HUES6 (cell line): ENCODE measurements at regions not wholly inside any gene's neighbourhood (a gene's known extent, or its start where the extent isn't known, plus 50 kb on each side); places are given as distances from the start of the nearest gene placed in this dataset.
"Not testable (repeated sequence)": the region's sequence is repeated elsewhere in the genome, so short reads cannot be mapped to it uniquely, and the experiment has no call there.

Source experiments
- H3K27ac ChIP-seq: 2 replicates; pipeline ENCODE4 v1.7.0; 2013; ENCODE audit warnings: low read depth, mild to moderate bottlenecking, low read length, inconsistent platforms
- H3K27me3 ChIP-seq: 2 replicates; pipeline ENCODE4 v1.6.1; 2013; ENCODE audit warnings: low read length; ENCODE audit not compliant: control insufficient read depth, insufficient read depth
- H3K36me3 ChIP-seq: 2 replicates; pipeline ENCODE4 v1.6.1; 2013; ENCODE audit warnings: low read length; ENCODE audit not compliant: control insufficient read depth, insufficient read depth
- H3K4me1 ChIP-seq: 2 replicates; pipeline ENCODE4 v1.6.1; 2013; ENCODE audit warnings: low read length; ENCODE audit not compliant: control insufficient read depth, insufficient read depth
- H3K4me3 ChIP-seq: 2 replicates; pipeline ENCODE4 v1.5.1; 2013; ENCODE audit warnings: low read depth, low read length
- H3K9ac ChIP-seq: one replicate; pipeline ENCODE4 v1.6.1; 2013; ENCODE audit warnings: mild to moderate bottlenecking, low read length
- H3K9me3 ChIP-seq: 2 replicates; pipeline ENCODE4 v1.6.1; 2013; ENCODE audit warnings: low read depth, low read length; ENCODE audit not compliant: control insufficient read depth, insufficient read depth

GRCh38 chr2:228782281-228782680 is 488.8 kb downstream of the PID1 start:
- no peaks in the 10 kb centered on the region for H3K9me3 ChIP-seq
- no peak overlapping the region for H3K27ac ChIP-seq
- no peaks in the 10 kb centered on the region for H3K27me3 ChIP-seq
- no peaks in the 10 kb centered on the region for H3K4me1 ChIP-seq
- H3K9ac ChIP-seq: no peak overlapping the region
- no peaks in the 10 kb centered on the region for H3K36me3 ChIP-seq
- no peak overlapping the region for H3K4me3 ChIP-seq

GRCh38 chr2:228777855-228778355 is 493.2 kb downstream of the PID1 start:
- no peak overlapping the region for H3K27ac ChIP-seq
- H3K27me3 ChIP-seq: no peaks in the 10 kb centered on the region
- no peaks in the 10 kb centered on the region for H3K9me3 ChIP-seq
- no peaks in the 10 kb centered on the region for H3K4me1 ChIP-seq
- H3K36me3 ChIP-seq: no peaks in the 10 kb centered on the region
- no peak overlapping the region for H3K9ac ChIP-seq
- H3K4me3 ChIP-seq: no peak overlapping the region

GRCh38 chr2:228774548-228774947 is 496.5 kb downstream of the PID1 start:
- H3K4me1 ChIP-seq: no peaks in the 10 kb centered on the region
- H3K36me3 ChIP-seq: no peaks in the 10 kb centered on the region
- H3K27ac ChIP-seq: no peak overlapping the region
- no peaks in the 10 kb centered on the region for H3K9me3 ChIP-seq
- H3K27me3 ChIP-seq: no peaks in the 10 kb centered on the region
- no peak overlapping the region for H3K9ac ChIP-seq
- H3K4me3 ChIP-seq: no peak overlapping the region

GRCh38 chr2:228771774-228772173 is 499.3 kb downstream of the PID1 start:
- Histone ChIP-seq H3K36me3 (no peaks in the 10 kb centered on the region), H3K4me3 (no peak overlapping the region), H3K4me1 (no peaks in the 10 kb centered on the region), H3K27ac (no peak overlapping the region), H3K9me3 (no peaks in the 10 kb centered on the region), H3K27me3 (no peaks in the 10 kb centered on the region), H3K9ac (no peak overlapping the region)

GRCh38 chr2:228771315-228771714 is 499.8 kb downstream of the PID1 start:
- no peaks in the 10 kb centered on the region for H3K36me3 ChIP-seq
- no peak overlapping the region for H3K9ac ChIP-seq
- H3K9me3 ChIP-seq: no peaks in the 10 kb centered on the region
- H3K27ac ChIP-seq: no peak overlapping the region
- H3K4me3 ChIP-seq: no peak overlapping the region
- no peaks in the 10 kb centered on the region for H3K27me3 ChIP-seq
- no peaks in the 10 kb centered on the region for H3K4me1 ChIP-seq

GRCh38 chr2:228768818-228769217 is 502.3 kb downstream of the PID1 start:
- no peak overlapping the region for H3K4me3 ChIP-seq
- no peaks in the 10 kb centered on the region for H3K9me3 ChIP-seq
- no peaks in the 10 kb centered on the region for H3K36me3 ChIP-seq
- H3K4me1 ChIP-seq: no peaks in the 10 kb centered on the region
- no peaks in the 10 kb centered on the region for H3K27me3 ChIP-seq
- no peak overlapping the region for H3K9ac ChIP-seq
- no peak overlapping the region for H3K27ac ChIP-seq

GRCh38 chr2:228768141-228768540 is 502.9 kb downstream of the PID1 start:
- not testable (repeated sequence) for H3K36me3 ChIP-seq, H3K4me3 ChIP-seq, H3K27me3 ChIP-seq, H3K9ac ChIP-seq, H3K4me1 ChIP-seq, H3K27ac ChIP-seq, H3K9me3 ChIP-seq

- no peak overlapping the region for H3K27ac ChIP-seq
- H3K36me3 ChIP-seq: no peaks in the 10 kb centered on the region
- H3K4me1 ChIP-seq: no peaks in the 10 kb centered on the region
- H3K9ac ChIP-seq: no peak overlapping the region
- no peak overlapping the region for H3K4me3 ChIP-seq
- H3K9me3 ChIP-seq: no peaks in the 10 kb centered on the region
- H3K27me3 ChIP-seq: no peaks in the 10 kb centered on the region
Observed at GRCh38 chr2:228767196-228767595, 503.9 kb downstream of the PID1 start.

GRCh38 chr2:228763379-228763981 is 507.6 kb downstream of the PID1 start:
- Histone ChIP-seq H3K36me3 (no peaks in the 10 kb centered on the region), H3K9ac (no peak overlapping the region), H3K9me3 (no peaks in the 10 kb centered on the region), H3K27ac (no peak overlapping the region), H3K27me3 (no peaks in the 10 kb centered on the region), H3K4me1 (no peaks in the 10 kb centered on the region), H3K4me3 (no peak overlapping the region)

GRCh38 chr2:228762565-228762964 is 508.5 kb downstream of the PID1 start:
- no peak overlapping the region for H3K27ac ChIP-seq
- no peaks in the 10 kb centered on the region for H3K27me3 ChIP-seq
- H3K4me3 ChIP-seq: no peak overlapping the region
- H3K36me3 ChIP-seq: no peaks in the 10 kb centered on the region
- H3K9me3 ChIP-seq: no peaks in the 10 kb centered on the region
- no peaks in the 10 kb centered on the region for H3K4me1 ChIP-seq
- H3K9ac ChIP-seq: no peak overlapping the region

GRCh38 chr2:228755661-228756060 is 515.4 kb downstream of the PID1 start:
- H3K27me3 ChIP-seq, H3K4me3 ChIP-seq, H3K27ac ChIP-seq, H3K4me1 ChIP-seq, H3K36me3 ChIP-seq, H3K9me3 ChIP-seq, H3K9ac ChIP-seq: not testable (repeated sequence)

- H3K4me1 ChIP-seq: no peaks in the 10 kb centered on the region
- H3K9me3 ChIP-seq: no peaks in the 10 kb centered on the region
- no peak overlapping the region for H3K27ac ChIP-seq
- no peak overlapping the region for H3K4me3 ChIP-seq
- no peak overlapping the region for H3K9ac ChIP-seq
- H3K27me3 ChIP-seq: no peaks in the 10 kb centered on the region
- no peaks in the 10 kb centered on the region for H3K36me3 ChIP-seq
Observed at GRCh38 chr2:228747483-228747882, 523.6 kb downstream of the PID1 start.
